ENCODE measurements at regions not wholly inside any gene's neighbourhood (a gene's known extent, or its start where the extent isn't known, plus 50 kb on each side); places are given as distances from the start of the nearest gene placed in this dataset.

DNA sequence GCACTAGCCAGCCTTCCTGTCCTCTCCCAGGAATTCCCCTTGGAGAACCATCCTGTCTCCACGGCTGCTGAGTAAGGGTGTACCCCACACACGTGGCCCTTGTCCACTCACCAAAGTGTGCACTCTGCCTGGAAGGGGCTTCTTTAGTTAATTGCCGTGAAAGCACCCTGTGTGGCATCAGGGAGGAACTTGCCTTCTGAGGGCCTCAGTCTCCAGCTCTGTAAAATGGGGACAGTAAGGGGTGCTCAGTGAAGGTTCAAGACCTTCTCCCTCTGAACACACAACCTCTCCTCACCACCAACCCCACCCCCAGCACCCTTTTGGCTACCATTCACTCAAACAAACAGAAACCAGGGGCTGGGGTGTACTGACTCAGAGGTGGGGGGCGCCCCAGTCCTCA is 59.1 kb upstream of the LHX1 start:
- H3K14ac ChIP-seq (ENCODE audit: insufficient read length): no peak overlapping the region
- no peak overlapping the region for H3K9ac ChIP-seq (replicated peaks in 1 of 4; ENCODE audit: extremely low read depth in 1 of 4, low read depth in 3 of 4, low read length in 3 of 4)
- no peak overlapping the region for H3K23ac ChIP-seq (ENCODE audit: insufficient read length)
- H3K27ac ChIP-seq (ENCODE audit: low read depth, low read length): no peak overlapping the region
- H3K27me3 ChIP-seq (replicated peaks in 1 of 4; ENCODE audit: control insufficient read depth in 3 of 4, extremely low read depth in 1 of 4, insufficient read depth in 3 of 4, low read length in 3 of 4): no peaks in the 10 kb centered on the region; a peak in 1 of 7 replicates
- no peak overlapping the region for H2BK120ac ChIP-seq (replicated peaks; ENCODE audit: low read depth, low read length)
- H2BK20ac ChIP-seq (ENCODE audit: low read length): no peak overlapping the region
- peaks cover 0 to 3% (median 1%) of the 10 kb centered on the region in 4 experiments; a peak in 3 of 7 replicates for H3K4me1 ChIP-seq (replicated peaks in 1 of 4; ENCODE audit: control insufficient read depth in 3 of 4, insufficient read depth in 4 of 4, low read length in 3 of 4)
- H4K5ac ChIP-seq (ENCODE audit: insufficient read length, low read depth, low read length): no peak overlapping the region
- no peak overlapping the region for H3K4me2 ChIP-seq (ENCODE audit: insufficient read depth in 1 of 2, low read depth in 2 of 2, low read length in 2 of 2)
- no peak overlapping the region for H4K91ac ChIP-seq (replicated peaks; ENCODE audit: insufficient read length, low read length)
- peaks cover 5% of the 10 kb centered on the region; the same call in 1 of the 2 replicates for H3K23me2 ChIP-seq (ENCODE audit: low read depth, low read length)
- POLR2A ChIA-PET (ENCODE audit: partially characterized antibody): interaction anchor here (1.5 kb wide), 1 partner anchor 43 kb away, joined by 3 read pairs; no protein-coding TSS in a partner anchor
- no peak overlapping the region for H2AK5ac ChIP-seq (ENCODE audit: low read depth, low read length)
- H3K4me3 ChIP-seq (ENCODE audit: extremely low read depth in 1 of 4, insufficient read depth in 2 of 4, low read depth in 3 of 4, low read length in 4 of 4): no peak overlapping the region
- H2AFZ ChIP-seq (ENCODE audit: low read length): 0 out of 2 replicates have a peak overlapping the region, but pooled peaks have one; percentile 15
- H2BK15ac ChIP-seq (ENCODE audit: low read length): no peak overlapping the region; the same call in 1 of the 2 replicates
- 90% methylated on average over 4 of the region's 4 CpGs; no CpG with 5 or more reads in 1 of the 2 experiments for WGBS, 2 experiments (ENCODE audit: extremely low coverage in 1 of 2, insufficient coverage in 1 of 2, insufficient read length in 1 of 2, insufficient replicate concordance in 2 of 2, low coverage in 1 of 2, low lambda C conversion rate in 2 of 2, missing lambda C conversion rate in 1 of 2)
- no peak overlapping the region for H3K4ac ChIP-seq (replicated peaks; ENCODE audit: insufficient read length, low read depth, low read length)
- DNase-seq (ENCODE audit: low read depth in 1 of 2, low spot score in 2 of 2) (no peak), FAIRE-seq (no peak)
- H3K18ac ChIP-seq (ENCODE audit: extremely low read depth, low read length): peak overlapping the region; percentile 13; the same call in 1 of the 2 replicates
- no peak overlapping the region for H3K56ac ChIP-seq (replicated peaks; ENCODE audit: insufficient read length, low read depth, low read length)
- H4K8ac ChIP-seq (ENCODE audit: extremely low read depth, insufficient read depth, low read length): no peak overlapping the region; the same call in 1 of the 2 replicates
- no peaks in the 10 kb centered on the region for H3K79me1 ChIP-seq (ENCODE audit: low read depth, low read length)
- no peaks in the 10 kb centered on the region for H3K36me3 ChIP-seq (ENCODE audit: control insufficient read depth in 2 of 4, insufficient read depth in 4 of 4, low read length in 3 of 4)
- TF ChIP-seq TCF12 (IDR thresholded peaks at IDR 0.05; ENCODE audit: low read depth, low read length) (no peak), KDM1A (IDR thresholded peaks at IDR 0.05; ENCODE audit: borderline replicate concordance, low read length) (peak; percentile 52; the same call in 1 of the 2 replicates), FOSL1 (IDR thresholded peaks at IDR 0.05; ENCODE audit: insufficient read depth, low read depth, low read length) (no peak), CHD1 (IDR thresholded peaks at IDR 0.05; ENCODE audit: low read depth, low read length) (no peak)
- TF ChIP-seq, protein P1, sequence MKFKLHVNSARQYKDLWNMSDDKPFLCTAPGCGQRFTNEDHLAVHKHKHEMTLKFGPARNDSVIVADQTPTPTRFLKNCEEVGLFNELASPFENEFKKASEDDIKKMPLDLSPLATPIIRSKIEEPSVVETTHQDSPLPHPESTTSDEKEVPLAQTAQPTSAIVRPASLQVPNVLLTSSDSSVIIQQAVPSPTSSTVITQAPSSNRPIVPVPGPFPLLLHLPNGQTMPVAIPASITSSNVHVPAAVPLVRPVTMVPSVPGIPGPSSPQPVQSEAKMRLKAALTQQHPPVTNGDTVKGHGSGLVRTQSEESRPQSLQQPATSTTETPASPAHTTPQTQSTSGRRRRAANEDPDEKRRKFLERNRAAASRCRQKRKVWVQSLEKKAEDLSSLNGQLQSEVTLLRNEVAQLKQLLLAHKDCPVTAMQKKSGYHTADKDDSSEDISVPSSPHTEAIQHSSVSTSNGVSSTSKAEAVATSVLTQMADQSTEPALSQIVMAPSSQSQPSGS (IDR thresholded peaks at IDR 0.05; ENCODE audit: low read length): no peak
- no peak overlapping the region for H2BK5ac ChIP-seq (ENCODE audit: low read depth, low read length)
- H3K9me3 ChIP-seq (ENCODE audit: insufficient read depth in 2 of 2, low read depth in 1 of 2, low read length in 1 of 2): peaks cover 6 to 7% of the 10 kb centered on the region in 2 experiments; a peak in 1 of 4 replicates
- CTCF ChIA-PET (ENCODE audit: partially characterized antibody): no interaction called here
- H2BK12ac ChIP-seq (ENCODE audit: low read depth, low read length): no peak overlapping the region
- H3K79me2 ChIP-seq (ENCODE audit: control insufficient read depth in 1 of 2, insufficient read depth in 2 of 2, low read length in 2 of 2): no peaks in the 10 kb centered on the region
- no peaks in the 10 kb centered on the region for H4K20me1 ChIP-seq (replicated peaks in 1 of 2; ENCODE audit: control insufficient read depth in 1 of 2, insufficient read depth in 2 of 2, low read length in 2 of 2)
